Gastrocnemius medialis (tissue), 4 donors: ENCODE measurements at regions not wholly inside any gene's neighbourhood (a gene's known extent, or its start where the extent isn't known, plus 50 kb on each side); places are given as distances from the start of the nearest gene placed in this dataset.

Experiments
- ATAC-seq, 2 donors: fragments of 150-250 bp; one replicate each; pipeline ENCODE4 v1.9.1; 2016
- DNase-seq, 2 donors: peaks; one replicate each; pipeline ENCODE4 v3.0.0-alpha.2; 2019
- H3K27ac ChIP-seq, 4 donors: fragments of 200-600 bp; sonication (generic); 1 replicate in 1 of 4; 2 replicates in 3 of 4; pipeline ENCODE4 v1.5.1; 2016 to 2018; ENCODE audit warnings: mild to moderate bottlenecking in 2 of 4, moderate library complexity in 1 of 4
- H3K27me3 ChIP-seq, 3 donors: fragments of 200-600 bp; sonication (generic) in 2 of 3; 1 replicate in 1 of 3; 2 replicates in 2 of 3; pipeline versions ENCODE4 v1.5.1 to v1.6.0; 2016 to 2019; ENCODE audit warnings: mild to moderate bottlenecking in 1 of 3, moderate library complexity in 1 of 3
- H3K36me3 ChIP-seq, 2 donors: fragments of 200-600 bp; sonication (generic) in 1 of 2; one replicate each; pipeline ENCODE4 v1.5.1; 2017 to 2018
- H3K4me1 ChIP-seq, 2 donors: fragments of 200-600 bp; sonication (generic) in 1 of 2; one replicate each; pipeline ENCODE4 v1.5.1; 2016 to 2017; ENCODE audit warnings: mild to moderate bottlenecking in 2 of 2
- H3K4me3 ChIP-seq, 4 donors: fragments of 200-600 bp; sonication (generic) in 3 of 4; 1 replicate in 1 of 4; 2 replicates in 3 of 4; pipeline ENCODE4 v1.5.1; 2016 to 2019; ENCODE audit warnings: mild to moderate bottlenecking in 2 of 4
- H3K9me3 ChIP-seq, 3 donors: fragments of 200-600 bp; sonication (generic) in 2 of 3; 1 replicate in 1 of 3; 2 replicates in 2 of 3; pipeline ENCODE4 v1.5.1; 2016 to 2019
- CTCF ChIP-seq, 5 experiments: fragments of 450-650 bp in 3 of 5; fragments of 200-600 bp in 2 of 5; sonication (generic) in 2 of 5; IDR thresholded peaks in 4 of 5; conservative IDR thresholded peaks in 1 of 5; 1 replicate in 4 of 5; 2 replicates in 1 of 5; pipeline ENCODE4 v1.5.1; 2016 to 2019; ENCODE audit warnings: antibody characterized with exemption in 5 of 5, mild to moderate bottlenecking in 3 of 5, moderate library complexity in 3 of 5
- POLR2A ChIP-seq, 2 donors: fragments of 450-650 bp; IDR thresholded peaks; one replicate each; pipeline ENCODE4 v1.6.1; 2017; ENCODE audit warnings: antibody characterized with exemption in 2 of 2, mild to moderate bottlenecking in 2 of 2, moderate library complexity in 2 of 2
- in situ Hi-C, 4 donors: fragments of 200-750 bp; cut with MboI; loops; one replicate each; pipeline versions ENCODE4 v1.15.0 to v1.8.0; 2017; ENCODE audit warnings: low sequenced_read_pairs in 4 of 4
- intact Hi-C: fragments of 100-400 bp; cut with DNase I; formaldehyde crosslinking; loops from one replicate; pipeline ENCODE4 v1.15.1; 2023; ENCODE audit warnings: low total_unique reads

DNA sequence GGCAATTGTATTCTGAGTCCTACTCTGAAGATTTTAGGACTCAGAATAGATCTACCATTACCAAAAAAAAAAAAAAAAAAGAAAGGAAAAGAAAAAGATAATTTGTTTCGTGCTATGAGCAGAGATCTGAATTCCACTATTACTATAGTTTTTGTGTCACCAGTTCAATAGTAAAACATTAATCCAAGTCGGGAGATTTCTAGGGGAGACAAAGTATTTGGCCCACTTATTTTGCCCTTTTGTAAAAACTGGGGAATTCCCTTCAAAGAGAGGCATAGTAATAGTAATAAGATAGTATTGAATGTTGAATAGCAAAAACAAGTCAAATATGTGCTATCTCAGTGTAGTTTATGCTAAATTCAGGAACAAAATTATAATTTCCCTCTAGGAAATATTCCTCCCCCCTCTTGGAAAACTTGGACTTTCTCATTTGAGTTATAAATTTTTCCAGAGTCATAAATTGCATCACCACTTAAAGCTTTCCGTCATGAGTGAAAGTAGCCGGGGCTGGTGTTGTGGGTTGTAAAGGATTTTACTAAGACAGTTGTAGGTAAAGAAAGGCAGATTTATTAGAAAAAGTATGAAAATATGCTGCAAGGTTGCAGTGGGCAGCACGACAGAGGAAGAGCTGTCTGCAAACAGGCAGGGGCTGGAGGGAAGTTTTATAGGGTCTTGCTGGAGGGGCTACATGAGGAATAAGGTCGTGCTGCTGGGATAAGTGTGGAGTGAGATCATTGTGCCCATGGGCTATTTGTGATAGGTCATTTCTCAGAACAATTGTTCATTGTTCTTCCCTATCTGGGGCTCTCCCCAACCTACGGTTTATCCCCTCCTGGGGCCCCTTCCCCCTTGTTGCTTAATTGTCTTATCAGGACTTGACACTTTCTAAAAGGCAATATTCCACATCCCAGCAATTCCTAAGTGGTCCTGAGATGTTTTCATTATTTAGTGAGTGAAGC, 1009.9 kb downstream of the PLA2G4A start:
- Histone ChIP-seq H3K27ac (no peak overlapping the region), H3K4me1 (no peaks in the 10 kb centered on the region), H3K9me3 (no peaks in the 10 kb centered on the region), H3K36me3 (no peaks in the 10 kb centered on the region), H3K4me3 (no peak overlapping the region), H3K27me3 (no peaks in the 10 kb centered on the region)
- TF ChIP-seq CTCF (IDR thresholded peaks at IDR 0.05 in 4 of 5, conservative IDR thresholded peaks at IDR 0.05 in 1 of 5): no peak
- TF ChIP-seq POLR2A (IDR thresholded peaks at IDR 0.05): no peak
- no peak for ATAC-seq
- in situ Hi-C loops (no loop called here), intact Hi-C loops (no loop called here)
- DNase-seq: no peak

- H3K27me3 ChIP-seq: no peaks in the 10 kb centered on the region
- ATAC-seq: no peak
- intact Hi-C loops: no loop called here
- no peaks in the 10 kb centered on the region for H3K9me3 ChIP-seq
- no peak for DNase-seq
- H3K4me1 ChIP-seq: no peaks in the 10 kb centered on the region
- TF ChIP-seq POLR2A (IDR thresholded peaks at IDR 0.05) (no peak), CTCF (IDR thresholded peaks at IDR 0.05 in 4 of 5, conservative IDR thresholded peaks at IDR 0.05 in 1 of 5) (no peak)
- H3K4me3 ChIP-seq: no peak overlapping the region
- in situ Hi-C loops: no loop called here
- H3K27ac ChIP-seq: no peak overlapping the region
- no peaks in the 10 kb centered on the region for H3K36me3 ChIP-seq
Measured at GRCh38 chr1:187839873-187840272, 1011.1 kb downstream of the PLA2G4A start.

DNA sequence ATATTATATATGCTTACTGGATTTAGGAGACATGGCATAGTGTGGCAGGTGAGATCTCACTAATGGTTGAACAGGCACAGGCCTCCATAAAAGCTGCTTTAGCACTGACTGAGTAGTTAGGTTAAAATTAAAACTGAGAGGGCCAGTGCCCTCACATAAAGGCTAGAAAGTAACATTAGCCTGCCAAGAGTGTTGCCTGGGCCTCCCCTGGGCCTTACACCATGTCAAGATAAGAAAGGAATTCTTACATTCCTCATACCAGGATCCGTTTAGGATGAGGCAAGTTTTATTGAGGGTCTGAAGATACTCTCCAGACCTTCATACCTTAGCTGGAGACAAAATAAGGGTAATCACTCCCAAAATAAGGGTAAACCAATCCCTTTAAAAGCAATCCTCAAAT, 1011.8 kb downstream of the PLA2G4A start:
- in situ Hi-C loops (no loop called here), intact Hi-C loops (no loop called here)
- no peaks in the 10 kb centered on the region for H3K27me3 ChIP-seq
- no peak overlapping the region for H3K4me3 ChIP-seq
- no peaks in the 10 kb centered on the region for H3K4me1 ChIP-seq
- TF ChIP-seq CTCF (IDR thresholded peaks at IDR 0.05 in 4 of 5, conservative IDR thresholded peaks at IDR 0.05 in 1 of 5) (no peak), POLR2A (IDR thresholded peaks at IDR 0.05) (no peak)
- DNase-seq (no peak), ATAC-seq (no peak)
- no peaks in the 10 kb centered on the region for H3K36me3 ChIP-seq
- no peaks in the 10 kb centered on the region for H3K9me3 ChIP-seq
- no peak overlapping the region for H3K27ac ChIP-seq

DNA sequence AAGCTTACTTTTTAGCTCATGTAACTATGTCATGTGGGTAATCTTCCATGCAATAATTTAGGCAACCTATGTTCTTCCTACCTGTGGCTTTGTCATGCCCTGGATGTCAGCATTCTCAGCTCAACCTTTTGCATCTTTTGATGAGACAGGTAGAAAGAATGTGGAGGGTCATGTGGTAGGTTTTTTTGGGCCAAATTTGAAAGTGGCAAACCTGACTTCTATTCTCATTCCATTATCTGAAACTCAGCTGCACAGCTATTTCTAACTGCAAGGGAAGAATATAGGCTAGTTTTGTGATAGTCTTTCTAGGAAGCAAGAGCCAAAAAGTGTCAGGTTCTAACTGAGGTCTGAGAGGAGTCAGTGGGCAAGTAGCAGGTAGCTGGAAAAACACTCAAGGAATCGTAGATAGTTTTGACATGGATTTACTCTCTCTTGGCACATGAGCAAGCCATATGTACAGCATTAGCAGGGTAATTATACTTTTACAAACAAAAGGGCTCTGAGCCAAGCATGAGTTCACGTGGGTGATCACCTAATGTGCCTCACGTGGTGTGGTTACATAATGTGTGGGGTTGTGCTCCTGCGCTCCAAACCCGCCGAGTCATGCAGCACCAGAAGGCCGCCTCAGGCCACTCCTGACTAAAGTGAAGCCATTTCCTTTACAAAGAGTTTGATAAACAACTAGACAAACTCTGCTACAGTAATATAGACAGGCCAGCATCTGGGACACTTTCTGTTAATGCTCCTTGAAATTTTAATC, 1013.8 kb downstream of the PLA2G4A start:
- no peak overlapping the region for H3K4me3 ChIP-seq
- TF ChIP-seq CTCF (IDR thresholded peaks at IDR 0.05 in 4 of 5, conservative IDR thresholded peaks at IDR 0.05 in 1 of 5) (no peak), POLR2A (IDR thresholded peaks at IDR 0.05) (no peak)
- in situ Hi-C loops (no loop called here), intact Hi-C loops (no loop called here)
- no peaks in the 10 kb centered on the region for H3K36me3 ChIP-seq
- H3K9me3 ChIP-seq: no peaks in the 10 kb centered on the region
- ATAC-seq (no peak), DNase-seq (no peak)
- no peaks in the 10 kb centered on the region for H3K27me3 ChIP-seq
- no peak overlapping the region for H3K27ac ChIP-seq
- no peaks in the 10 kb centered on the region for H3K4me1 ChIP-seq
